ENCODE measurements at regions not wholly inside any gene's neighbourhood (a gene's known extent, or its start where the extent isn't known, plus 50 kb on each side); places are given as distances from the start of the nearest gene placed in this dataset.

DNA sequence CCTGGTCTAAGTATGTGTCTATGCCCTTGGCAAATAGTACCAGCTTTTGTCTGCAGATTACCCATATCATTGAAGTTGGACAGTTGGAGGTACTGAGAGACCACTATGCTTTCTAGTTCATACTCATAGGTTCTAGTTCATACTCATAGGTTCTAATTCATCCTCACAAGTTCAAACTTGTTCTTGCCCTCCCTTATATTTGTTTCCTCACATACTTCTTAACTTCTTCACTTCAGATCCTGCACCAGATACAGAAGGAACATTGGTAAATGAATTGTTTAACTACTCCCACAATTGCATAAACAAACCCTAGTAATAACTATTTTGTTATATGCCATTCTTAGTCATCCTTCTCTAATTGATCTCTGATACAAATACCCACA lies 172.2 kb downstream of the SLITRK1 start:
- H3K36me3 ChIP-seq, result no peaks in the 10 kb centered on the region
- no peaks in the 10 kb centered on the region for H3K4me1 ChIP-seq
- intact Hi-C loops (cut with DNase I), result no loop called here
- DNase-seq (no peak), ATAC-seq (no peak)
- no peaks in the 10 kb centered on the region for H3K9me3 ChIP-seq
- TF ChIP-seq, protein P1, sequence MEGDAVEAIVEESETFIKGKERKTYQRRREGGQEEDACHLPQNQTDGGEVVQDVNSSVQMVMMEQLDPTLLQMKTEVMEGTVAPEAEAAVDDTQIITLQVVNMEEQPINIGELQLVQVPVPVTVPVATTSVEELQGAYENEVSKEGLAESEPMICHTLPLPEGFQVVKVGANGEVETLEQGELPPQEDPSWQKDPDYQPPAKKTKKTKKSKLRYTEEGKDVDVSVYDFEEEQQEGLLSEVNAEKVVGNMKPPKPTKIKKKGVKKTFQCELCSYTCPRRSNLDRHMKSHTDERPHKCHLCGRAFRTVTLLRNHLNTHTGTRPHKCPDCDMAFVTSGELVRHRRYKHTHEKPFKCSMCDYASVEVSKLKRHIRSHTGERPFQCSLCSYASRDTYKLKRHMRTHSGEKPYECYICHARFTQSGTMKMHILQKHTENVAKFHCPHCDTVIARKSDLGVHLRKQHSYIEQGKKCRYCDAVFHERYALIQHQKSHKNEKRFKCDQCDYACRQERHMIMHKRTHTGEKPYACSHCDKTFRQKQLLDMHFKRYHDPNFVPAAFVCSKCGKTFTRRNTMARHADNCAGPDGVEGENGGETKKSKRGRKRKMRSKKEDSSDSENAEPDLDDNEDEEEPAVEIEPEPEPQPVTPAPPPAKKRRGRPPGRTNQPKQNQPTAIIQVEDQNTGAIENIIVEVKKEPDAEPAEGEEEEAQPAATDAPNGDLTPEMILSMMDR (IDR thresholded peaks at IDR 0.05), result no peak
- H3K27me3 ChIP-seq, result no peaks in the 10 kb centered on the region
- no peak overlapping the region for H3K4me3 ChIP-seq
- H3K27ac ChIP-seq, result no peak overlapping the region

DNA sequence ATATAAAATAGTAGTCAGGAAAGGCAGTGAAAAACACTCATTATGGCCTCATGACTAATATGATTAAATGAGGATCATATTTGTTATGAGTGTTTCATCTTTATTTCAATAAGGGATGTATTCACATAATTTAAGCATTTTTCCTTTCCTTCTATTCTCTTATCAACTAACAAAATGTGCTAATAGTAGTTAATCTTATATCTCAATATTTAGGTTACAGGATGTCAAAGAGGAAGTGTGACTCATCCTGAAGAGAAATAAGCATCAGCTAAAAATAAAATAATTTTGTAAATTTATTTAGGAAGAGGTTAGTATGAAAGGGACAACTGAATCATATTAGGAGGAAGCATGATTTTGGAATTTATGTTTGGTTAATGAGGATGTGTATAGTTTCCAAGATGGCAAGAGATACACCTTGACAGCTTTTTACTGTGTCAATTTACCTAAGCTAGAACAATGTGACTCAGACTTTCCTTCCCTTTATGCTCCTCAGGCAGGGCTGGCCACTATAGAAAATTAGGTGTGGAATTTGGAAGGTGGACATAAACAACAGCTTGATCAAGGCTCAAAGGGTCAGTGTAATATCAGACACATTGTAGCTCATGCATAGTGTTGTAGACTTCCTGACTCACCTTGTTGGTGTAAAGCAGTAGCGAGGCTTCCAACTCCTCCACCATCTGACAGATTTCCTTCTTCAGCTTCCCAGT lies 172.7 kb downstream of the SLITRK1 start:
- Histone ChIP-seq H3K27ac (no peak overlapping the region), H3K4me1 (no peaks in the 10 kb centered on the region), H3K4me3 (no peak overlapping the region), H3K9me3 (no peaks in the 10 kb centered on the region), H3K27me3 (no peaks in the 10 kb centered on the region), H3K36me3 (no peaks in the 10 kb centered on the region)
- TF ChIP-seq, protein P1 (IDR thresholded peaks at IDR 0.05), result no peak
- ATAC-seq (no peak), DNase-seq (no peak)
- intact Hi-C loops (cut with DNase I), result no loop called here

DNA sequence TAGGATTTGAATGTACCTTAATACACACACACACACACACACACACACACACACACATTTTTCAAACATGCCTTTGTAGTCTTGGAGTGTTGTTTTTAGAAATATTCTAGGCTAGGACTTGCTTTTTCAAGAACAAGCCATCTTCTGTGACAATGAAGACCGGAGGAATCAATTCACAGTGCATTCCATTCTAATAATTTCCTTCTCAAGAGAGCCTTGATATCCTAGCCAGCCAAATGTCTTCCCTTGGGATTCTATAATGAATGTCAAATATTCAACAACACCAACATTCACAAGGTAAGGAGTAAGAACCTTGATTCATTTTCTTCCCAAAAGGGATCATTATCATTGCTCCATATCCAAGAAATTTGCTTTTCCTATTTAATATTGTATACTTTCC lies 180.3 kb downstream of the SLITRK1 start:
- ATAC-seq (no peak), DNase-seq (no peak)
- H3K36me3 ChIP-seq, result no peaks in the 10 kb centered on the region
- intact Hi-C loops (cut with DNase I), result no loop called here
- no peaks in the 10 kb centered on the region for H3K9me3 ChIP-seq
- H3K27me3 ChIP-seq, result no peaks in the 10 kb centered on the region
- no peak overlapping the region for H3K4me3 ChIP-seq
- no peak overlapping the region for H3K27ac ChIP-seq
- TF ChIP-seq, protein P1 (IDR thresholded peaks at IDR 0.05), result no peak
- H3K4me1 ChIP-seq, result no peaks in the 10 kb centered on the region

DNA sequence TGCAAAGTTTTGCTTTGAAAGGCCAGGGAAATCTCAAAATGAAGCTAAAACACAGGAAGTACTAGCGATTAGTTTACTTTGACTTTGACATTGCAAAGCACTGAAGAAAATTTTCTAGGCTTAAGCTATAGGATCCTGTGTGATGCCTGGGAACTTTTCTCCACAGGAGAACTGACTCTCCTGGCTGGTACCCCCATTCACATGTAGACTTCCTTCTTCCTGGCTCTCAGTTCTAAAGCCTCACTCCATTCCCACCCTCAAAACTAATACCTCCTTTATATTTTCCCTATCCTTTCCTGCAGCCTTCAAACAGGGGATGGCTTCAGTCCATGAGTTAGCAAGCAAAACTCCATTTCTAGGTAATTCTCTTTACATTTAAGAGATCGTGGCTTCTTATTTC lies 189.5 kb downstream of the SLITRK1 start:
- TF ChIP-seq, protein P1 (IDR thresholded peaks at IDR 0.05), result no peak
- Histone ChIP-seq H3K27ac (no peak overlapping the region), H3K36me3 (no peaks in the 10 kb centered on the region), H3K4me1 (no peaks in the 10 kb centered on the region), H3K27me3 (no peaks in the 10 kb centered on the region), H3K4me3 (no peak overlapping the region), H3K9me3 (no peaks in the 10 kb centered on the region)
- DNase-seq (no peak), ATAC-seq (no peak)
- intact Hi-C loops (cut with DNase I), result no loop called here

DNA sequence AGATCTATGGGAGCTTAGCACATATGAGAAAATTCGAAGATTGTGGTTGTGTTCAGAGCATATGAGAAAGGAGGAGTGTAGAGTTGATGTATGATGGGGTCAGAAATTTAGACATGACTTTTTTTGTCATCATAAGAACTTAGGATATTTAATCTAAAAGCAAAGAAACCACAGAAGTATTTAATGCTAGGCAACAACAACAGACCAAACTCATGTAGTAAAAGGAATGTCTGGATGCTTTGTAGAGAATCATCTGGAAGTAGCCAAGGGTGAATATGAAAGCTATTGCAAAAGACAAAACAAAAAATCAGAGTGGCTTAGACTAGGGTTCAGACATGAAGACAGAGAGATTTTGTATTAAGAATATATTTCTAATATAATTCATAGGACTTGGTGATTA lies 190.3 kb downstream of the SLITRK1 start:
- DNase-seq, result no peak
- no peak for ATAC-seq
- Histone ChIP-seq H3K27me3 (no peaks in the 10 kb centered on the region), H3K27ac (no peak overlapping the region), H3K9me3 (no peaks in the 10 kb centered on the region), H3K4me1 (no peaks in the 10 kb centered on the region), H3K4me3 (no peak overlapping the region), H3K36me3 (no peaks in the 10 kb centered on the region)
- TF ChIP-seq, protein P1 (IDR thresholded peaks at IDR 0.05), result no peak
- intact Hi-C loops (cut with DNase I), result no loop called here

DNA sequence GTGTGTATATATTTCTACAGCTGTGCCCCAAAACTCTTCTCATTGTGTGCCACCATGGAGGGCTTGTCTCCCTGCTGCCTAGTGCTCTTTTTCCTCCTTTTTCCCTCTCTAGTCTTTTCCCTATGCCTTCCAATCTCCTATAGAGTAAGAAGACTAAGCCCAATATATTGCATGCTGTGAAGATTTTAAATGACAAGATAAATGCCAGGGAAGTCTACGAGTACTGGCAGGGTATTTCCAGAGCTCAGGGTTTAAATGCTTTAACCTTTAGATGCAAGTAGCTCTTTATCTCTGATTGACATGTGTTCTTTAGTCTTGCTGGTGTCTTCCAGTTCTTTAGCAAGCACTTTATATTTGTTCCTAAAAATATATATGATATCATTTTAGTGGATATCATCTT lies 200.7 kb downstream of the SLITRK1 start:
- H3K27me3 ChIP-seq, result no peaks in the 10 kb centered on the region
- no peak for DNase-seq
- no peak overlapping the region for H3K4me3 ChIP-seq
- H3K27ac ChIP-seq, result no peak overlapping the region
- intact Hi-C loops (cut with DNase I), result no loop called here
- ATAC-seq, result no peak
- H3K36me3 ChIP-seq, result no peaks in the 10 kb centered on the region
- H3K9me3 ChIP-seq, result no peaks in the 10 kb centered on the region
- H3K4me1 ChIP-seq, result no peaks in the 10 kb centered on the region
- TF ChIP-seq, protein P1 (IDR thresholded peaks at IDR 0.05), result no peak
